ENCODE measurements at regions not wholly inside any gene's neighbourhood (a gene's known extent, or its start where the extent isn't known, plus 50 kb on each side); places are given as distances from the start of the nearest gene placed in this dataset.

DNA sequence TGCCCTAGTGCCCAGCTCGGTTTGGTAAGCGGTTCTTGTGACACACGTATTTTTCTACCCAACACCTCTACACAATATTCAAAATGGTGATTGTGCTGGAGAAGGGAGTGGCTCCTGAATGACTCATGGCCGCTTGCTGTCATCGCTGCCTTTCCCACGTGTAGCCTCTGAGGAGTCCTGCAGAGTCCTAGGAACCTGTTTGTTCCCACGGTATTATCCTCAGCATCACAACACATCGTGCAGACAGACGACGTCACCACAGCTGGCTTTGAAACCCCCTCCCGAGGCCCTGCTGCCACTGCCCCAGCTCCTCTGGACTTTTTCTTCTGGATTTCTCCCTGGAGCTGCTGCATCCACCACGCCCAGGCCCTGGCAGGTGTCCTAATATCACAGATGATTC lies 353.5 kb downstream of the SMOC2 start:
- TF ChIP-seq, protein P1, sequence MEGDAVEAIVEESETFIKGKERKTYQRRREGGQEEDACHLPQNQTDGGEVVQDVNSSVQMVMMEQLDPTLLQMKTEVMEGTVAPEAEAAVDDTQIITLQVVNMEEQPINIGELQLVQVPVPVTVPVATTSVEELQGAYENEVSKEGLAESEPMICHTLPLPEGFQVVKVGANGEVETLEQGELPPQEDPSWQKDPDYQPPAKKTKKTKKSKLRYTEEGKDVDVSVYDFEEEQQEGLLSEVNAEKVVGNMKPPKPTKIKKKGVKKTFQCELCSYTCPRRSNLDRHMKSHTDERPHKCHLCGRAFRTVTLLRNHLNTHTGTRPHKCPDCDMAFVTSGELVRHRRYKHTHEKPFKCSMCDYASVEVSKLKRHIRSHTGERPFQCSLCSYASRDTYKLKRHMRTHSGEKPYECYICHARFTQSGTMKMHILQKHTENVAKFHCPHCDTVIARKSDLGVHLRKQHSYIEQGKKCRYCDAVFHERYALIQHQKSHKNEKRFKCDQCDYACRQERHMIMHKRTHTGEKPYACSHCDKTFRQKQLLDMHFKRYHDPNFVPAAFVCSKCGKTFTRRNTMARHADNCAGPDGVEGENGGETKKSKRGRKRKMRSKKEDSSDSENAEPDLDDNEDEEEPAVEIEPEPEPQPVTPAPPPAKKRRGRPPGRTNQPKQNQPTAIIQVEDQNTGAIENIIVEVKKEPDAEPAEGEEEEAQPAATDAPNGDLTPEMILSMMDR (conservative IDR thresholded peaks at IDR 0.05 in 1 of 2, IDR thresholded peaks at IDR 0.05 in 1 of 2; ENCODE audit: extremely low read depth in 1 of 2, insufficient read depth in 1 of 2, low read depth in 1 of 2, low read length in 2 of 2) = no peak
- no peak for TF ChIP-seq EZH2 (IDR thresholded peaks at IDR 0.05; ENCODE audit: borderline replicate concordance, low read length)

All from mammary epithelial cell (primary cell).